ENCODE measurements at regions not wholly inside any gene's neighbourhood (a gene's known extent, or its start where the extent isn't known, plus 50 kb on each side); places are given as distances from the start of the nearest gene placed in this dataset.

- TF ChIP-seq CTCF (IDR thresholded peaks at IDR 0.05) (no peak), POLR2A (IDR thresholded peaks at IDR 0.05) (no peak), EP300 (IDR thresholded peaks at IDR 0.05) (no peak)
Measured at GRCh38 chr15:61545763-61546162, 316.7 kb upstream of the RORA start.

All from tibial nerve (tissue), 4 donors.